IPS-NIHi11 (cell line): ENCODE measurements at regions not wholly inside any gene's neighbourhood (a gene's known extent, or its start where the extent isn't known, plus 50 kb on each side); places are given as distances from the start of the nearest gene placed in this dataset.
"Not testable (repeated sequence)": the region's sequence is repeated elsewhere in the genome, so short reads cannot be mapped to it uniquely, and the experiment has no call there.

Experiments
- DNase-seq: peaks from one replicate; pipeline ENCODE4 v3.0.0; 2012; ENCODE audit warnings: mixed read lengths, low spot score

GRCh38 chr3:5692446-5692845 is 504.9 kb downstream of the EDEM1 start:
- DNase-seq: no peak

GRCh38 chr3:5694266-5694665 is 506.8 kb downstream of the EDEM1 start:
- DNase-seq: no peak

GRCh38 chr3:5698851-5699250 is 511.3 kb downstream of the EDEM1 start:
- no peak for DNase-seq

GRCh38 chr3:5699313-5699712 is 511.8 kb downstream of the EDEM1 start:
- no peak for DNase-seq

- DNase-seq: no peak
Observed at GRCh38 chr3:5699811-5700210, 512.3 kb downstream of the EDEM1 start.

- not testable (repeated sequence) for DNase-seq
Observed at GRCh38 chr3:5701005-5701404, 513.5 kb downstream of the EDEM1 start.

GRCh38 chr3:5707794-5708193 is 520.3 kb downstream of the EDEM1 start:
- DNase-seq: no peak

- DNase-seq: no peak
Observed at GRCh38 chr3:5709714-5710113, 522.2 kb downstream of the EDEM1 start.

GRCh38 chr3:5710718-5711117 is 523.2 kb downstream of the EDEM1 start:
- DNase-seq: no peak

- DNase-seq: no peak
Observed at GRCh38 chr3:5717254-5717653, 529.7 kb downstream of the EDEM1 start.

GRCh38 chr3:5719668-5720067 is 532.2 kb downstream of the EDEM1 start:
- not testable (repeated sequence) for DNase-seq

- no peak for DNase-seq
Observed at GRCh38 chr3:5725801-5726200, 538.3 kb downstream of the EDEM1 start.

- DNase-seq: no peak
Observed at GRCh38 chr3:5726621-5727020, 539.1 kb downstream of the EDEM1 start.

GRCh38 chr3:5727743-5728484 is 540.4 kb downstream of the EDEM1 start:
- DNase-seq: no peak

- DNase-seq: peak; percentile 17
Observed at GRCh38 chr3:5729852-5730251, 542.3 kb downstream of the EDEM1 start.

GRCh38 chr3:5731100-5731499 is 543.6 kb downstream of the EDEM1 start:
- peak; percentile 15 for DNase-seq

- DNase-seq: no peak
Observed at GRCh38 chr3:5732081-5732480, 544.6 kb downstream of the EDEM1 start.

GRCh38 chr3:5733995-5734394 is 546.5 kb downstream of the EDEM1 start:
- no peak for DNase-seq

- DNase-seq: no peak
Observed at GRCh38 chr3:5735896-5736295, 548.4 kb downstream of the EDEM1 start.

GRCh38 chr3:5739299-5739935 is 551.9 kb downstream of the EDEM1 start:
- no peak for DNase-seq

- DNase-seq: no peak
Observed at GRCh38 chr3:5739949-5740348, 552.4 kb downstream of the EDEM1 start.

- DNase-seq: no peak
Observed at GRCh38 chr3:5741017-5741416, 553.5 kb downstream of the EDEM1 start.

- DNase-seq: no peak
Observed at GRCh38 chr3:5750091-5750490, 562.6 kb downstream of the EDEM1 start.
